Vagina (tissue), 2 donors: ENCODE measurements at regions not wholly inside any gene's neighbourhood (a gene's known extent, or its start where the extent isn't known, plus 50 kb on each side); places are given as distances from the start of the nearest gene placed in this dataset.
"Not testable (repeated sequence)": the region's sequence is repeated elsewhere in the genome, so short reads cannot be mapped to it uniquely, and the experiment has no call there.

Source experiments
- DNase-seq, 2 donors: peaks; one replicate each; pipeline ENCODE4 v3.0.0-alpha.2; 2017; ENCODE audit errors: extremely low spot score in 2 of 2
- H3K27ac ChIP-seq: fragments of 200-600 bp; sonication (generic); one replicate; pipeline ENCODE4 v1.5.1; 2019
- H3K27me3 ChIP-seq: fragments of 200-600 bp; sonication (generic); one replicate; pipeline ENCODE4 v1.5.1; 2019
- H3K36me3 ChIP-seq, 2 donors: fragments of 200-600 bp; sonication (generic); one replicate each; pipeline ENCODE4 v1.5.1; 2017 to 2019
- H3K4me1 ChIP-seq: fragments of 200-600 bp; sonication (generic); one replicate; pipeline ENCODE4 v1.5.1; 2019
- H3K4me3 ChIP-seq, 2 donors: fragments of 200-600 bp; sonication (generic); 1 replicate in 1 of 2; 2 replicates in 1 of 2; pipeline ENCODE4 v1.5.1; 2016 to 2019
- H3K9me3 ChIP-seq: fragments of 200-600 bp; sonication (generic); one replicate; pipeline ENCODE4 v1.5.1; 2019
- POLR2A ChIP-seq, 2 donors: fragments of 450-650 bp; IDR thresholded peaks; one replicate each; pipeline ENCODE4 v1.6.1; 2017; ENCODE audit warnings: antibody characterized with exemption in 2 of 2, mild to moderate bottlenecking in 2 of 2, moderate library complexity in 2 of 2
- POLR2AphosphoS5 ChIP-seq, 2 donors: sonication (generic); formaldehyde crosslinking; IDR thresholded peaks; one replicate each; pipeline ENCODE4 v1.9.0; 2017; ENCODE audit warnings: antibody characterized with exemption in 2 of 2, mild to moderate bottlenecking in 2 of 2, low read depth in 1 of 2; ENCODE audit not compliant: insufficient read depth in 1 of 2
- intact Hi-C: fragments of 100-400 bp; cut with DNase I; formaldehyde crosslinking; loops from one replicate; pipeline ENCODE4 v1.15.1; 2023
- TF ChIP-seq, protein P1 (sequence below), 3 experiments: fragments of 450-650 bp in 2 of 3; fragments of 200-600 bp in 1 of 3; sonication (generic) in 1 of 3; IDR thresholded peaks; one replicate each; pipeline ENCODE4 v1.5.1; 2017 to 2019; ENCODE audit warnings: antibody characterized with exemption in 3 of 3, mild to moderate bottlenecking in 2 of 3, moderate library complexity in 2 of 3

DNA sequence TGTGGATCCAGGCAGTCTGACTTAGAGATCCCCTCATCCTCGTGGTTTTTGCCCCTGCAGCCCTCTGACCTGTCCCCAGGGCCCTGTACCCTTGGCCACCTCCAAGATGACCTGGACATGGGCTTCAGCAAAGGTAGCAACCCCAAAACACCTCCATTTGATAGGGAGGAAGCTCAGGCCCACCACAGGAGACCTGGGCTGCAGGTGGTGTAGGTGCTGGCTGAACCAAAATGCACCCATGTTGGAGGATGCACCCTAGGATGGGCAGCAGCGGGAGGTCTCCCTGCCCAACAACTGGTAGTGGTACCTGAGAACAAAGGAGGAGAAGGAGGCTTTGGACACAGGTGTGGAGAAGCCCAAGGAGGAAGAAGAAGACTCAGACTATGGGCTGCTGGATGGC lies 188.7 kb downstream of the ZNF716 start:
- no peaks in the 10 kb centered on the region for H3K9me3 ChIP-seq
- H3K4me3 ChIP-seq: no peak overlapping the region
- H3K4me1 ChIP-seq: no peaks in the 10 kb centered on the region
- DNase-seq: peak in 1 of 2 donors; percentile 81
- intact Hi-C loops: no loop called here
- TF ChIP-seq POLR2A (IDR thresholded peaks at IDR 0.05) (no peak), POLR2AphosphoS5 (IDR thresholded peaks at IDR 0.05; ENCODE audit: insufficient read depth in 1 of 2, low read depth in 1 of 2) (no peak)
- TF ChIP-seq, protein P1, sequence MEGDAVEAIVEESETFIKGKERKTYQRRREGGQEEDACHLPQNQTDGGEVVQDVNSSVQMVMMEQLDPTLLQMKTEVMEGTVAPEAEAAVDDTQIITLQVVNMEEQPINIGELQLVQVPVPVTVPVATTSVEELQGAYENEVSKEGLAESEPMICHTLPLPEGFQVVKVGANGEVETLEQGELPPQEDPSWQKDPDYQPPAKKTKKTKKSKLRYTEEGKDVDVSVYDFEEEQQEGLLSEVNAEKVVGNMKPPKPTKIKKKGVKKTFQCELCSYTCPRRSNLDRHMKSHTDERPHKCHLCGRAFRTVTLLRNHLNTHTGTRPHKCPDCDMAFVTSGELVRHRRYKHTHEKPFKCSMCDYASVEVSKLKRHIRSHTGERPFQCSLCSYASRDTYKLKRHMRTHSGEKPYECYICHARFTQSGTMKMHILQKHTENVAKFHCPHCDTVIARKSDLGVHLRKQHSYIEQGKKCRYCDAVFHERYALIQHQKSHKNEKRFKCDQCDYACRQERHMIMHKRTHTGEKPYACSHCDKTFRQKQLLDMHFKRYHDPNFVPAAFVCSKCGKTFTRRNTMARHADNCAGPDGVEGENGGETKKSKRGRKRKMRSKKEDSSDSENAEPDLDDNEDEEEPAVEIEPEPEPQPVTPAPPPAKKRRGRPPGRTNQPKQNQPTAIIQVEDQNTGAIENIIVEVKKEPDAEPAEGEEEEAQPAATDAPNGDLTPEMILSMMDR (IDR thresholded peaks at IDR 0.05): no peak
- H3K36me3 ChIP-seq: no peaks in the 10 kb centered on the region
- no peak overlapping the region for H3K27ac ChIP-seq
- H3K27me3 ChIP-seq: no peaks in the 10 kb centered on the region

DNA sequence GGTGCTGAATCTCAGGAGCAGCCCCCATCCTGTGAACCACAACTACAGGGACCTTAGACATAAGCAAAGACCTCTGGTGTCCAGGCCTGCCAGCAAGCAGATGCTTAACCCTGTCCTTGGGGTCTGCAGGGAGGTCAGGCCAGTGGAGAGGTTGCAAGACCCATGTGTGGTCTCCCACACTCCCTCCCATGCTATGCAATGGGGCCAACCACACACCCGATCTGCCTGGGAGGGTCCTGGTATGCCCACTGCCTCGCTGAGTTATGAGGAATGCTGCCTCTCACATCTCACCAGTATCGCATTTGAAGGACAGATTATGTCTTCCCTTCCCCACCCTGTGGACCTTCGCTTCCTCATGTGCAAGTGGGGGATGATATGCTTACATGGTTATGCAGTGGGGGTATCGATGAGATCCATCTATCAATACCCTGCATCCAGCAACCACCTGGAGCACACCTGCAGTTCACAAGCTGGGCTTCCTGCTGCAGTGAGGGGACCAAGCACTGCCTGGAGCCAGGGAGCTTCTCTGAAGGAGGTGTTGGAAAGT lies 191.6 kb downstream of the ZNF716 start:
- H3K27ac ChIP-seq: no peak overlapping the region
- H3K36me3 ChIP-seq: no peaks in the 10 kb centered on the region
- TF ChIP-seq POLR2A (IDR thresholded peaks at IDR 0.05): no peak
- TF ChIP-seq POLR2AphosphoS5 (IDR thresholded peaks at IDR 0.05; ENCODE audit: insufficient read depth in 1 of 2, low read depth in 1 of 2): no peak
- TF ChIP-seq, protein P1 (IDR thresholded peaks at IDR 0.05): no peak
- H3K27me3 ChIP-seq: no peaks in the 10 kb centered on the region
- intact Hi-C loops: no loop called here
- H3K9me3 ChIP-seq: no peaks in the 10 kb centered on the region
- H3K4me3 ChIP-seq: no peak overlapping the region
- DNase-seq: peak in 1 of 2 donors; percentile 79
- H3K4me1 ChIP-seq: no peaks in the 10 kb centered on the region

DNA sequence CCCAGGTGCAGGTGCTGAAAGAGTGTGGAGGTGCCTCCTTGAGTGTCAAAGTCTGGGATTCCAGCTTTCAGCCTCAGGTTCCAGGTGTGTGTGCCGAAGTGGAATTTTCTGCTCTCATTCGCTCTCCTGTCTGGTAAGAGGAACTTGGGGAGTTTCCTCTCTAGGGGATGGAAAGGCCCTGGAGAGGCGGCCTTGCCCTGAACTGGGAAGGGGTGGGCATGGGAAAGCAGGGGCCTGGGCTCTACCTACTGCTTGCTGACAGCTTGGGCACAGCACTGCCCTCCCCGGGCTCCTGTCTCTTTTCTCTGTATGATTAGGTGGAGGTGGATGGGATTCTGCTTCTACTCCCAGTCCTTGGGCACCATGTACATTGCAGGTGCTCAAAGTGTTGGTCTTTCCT lies 192.8 kb downstream of the ZNF716 start:
- H3K4me3 ChIP-seq: no peak overlapping the region
- H3K27ac ChIP-seq: no peak overlapping the region
- H3K36me3 ChIP-seq: no peaks in the 10 kb centered on the region
- intact Hi-C loops: no loop called here
- DNase-seq: no peak
- TF ChIP-seq, protein P1 (IDR thresholded peaks at IDR 0.05): no peak
- TF ChIP-seq POLR2A (IDR thresholded peaks at IDR 0.05): no peak
- TF ChIP-seq POLR2AphosphoS5 (IDR thresholded peaks at IDR 0.05; ENCODE audit: insufficient read depth in 1 of 2, low read depth in 1 of 2): no peak
- no peaks in the 10 kb centered on the region for H3K27me3 ChIP-seq
- H3K4me1 ChIP-seq: no peaks in the 10 kb centered on the region
- no peaks in the 10 kb centered on the region for H3K9me3 ChIP-seq

DNA sequence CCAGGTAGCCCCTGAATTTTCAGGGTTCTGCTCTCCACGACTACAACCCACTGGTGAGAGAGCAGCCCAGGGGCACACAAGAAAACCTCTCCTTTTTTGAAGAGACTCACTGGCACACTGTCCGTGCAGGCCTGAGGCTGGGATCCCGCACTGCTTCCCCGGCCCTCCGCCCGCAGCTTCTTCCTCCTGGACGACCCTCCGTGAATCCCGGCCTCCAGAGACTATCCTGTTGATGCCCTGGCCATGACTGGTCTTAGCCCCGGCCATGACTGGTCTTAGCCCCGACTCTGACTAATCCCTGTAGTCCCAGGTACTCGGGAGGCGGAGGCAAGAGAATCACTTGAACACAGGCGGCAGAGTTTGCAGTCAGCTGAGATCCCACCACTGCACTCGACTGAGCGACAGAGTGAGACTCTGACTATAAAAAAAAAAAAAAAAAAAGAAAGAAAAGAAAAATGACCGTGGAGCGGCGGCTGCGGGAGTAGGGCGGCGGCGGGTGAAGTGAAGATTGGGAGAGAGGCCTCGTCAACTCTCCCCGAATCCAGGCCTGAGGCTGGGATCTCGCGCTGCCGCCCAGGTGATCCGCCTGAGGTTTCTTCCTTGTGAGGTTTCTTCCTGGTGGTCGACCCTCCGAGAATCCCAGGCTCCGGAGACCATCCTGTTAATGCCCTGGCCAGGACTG lies 196.4 kb downstream of the ZNF716 start:
- no peak for DNase-seq

DNA sequence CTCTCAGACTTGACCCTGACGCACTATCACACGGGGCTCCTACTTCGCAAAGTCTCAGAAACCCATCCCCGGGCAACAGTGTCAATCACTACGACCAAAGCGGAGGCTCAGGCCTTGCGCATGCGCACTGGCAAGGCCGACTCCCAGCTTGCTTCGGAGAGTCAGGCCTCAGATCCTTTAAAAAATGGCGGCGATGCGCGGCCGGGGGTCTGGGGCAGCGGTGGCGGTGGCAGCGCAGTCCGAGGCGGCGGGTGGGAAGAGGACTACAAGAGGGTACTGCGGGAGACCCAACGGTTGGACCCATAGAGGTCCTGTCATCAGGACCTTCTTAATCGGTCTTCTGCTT lies 196.9 kb downstream of the ZNF716 start:
- H3K27me3 ChIP-seq: no peaks in the 10 kb centered on the region
- no peak overlapping the region for H3K27ac ChIP-seq
- no peaks in the 10 kb centered on the region for H3K4me1 ChIP-seq
- H3K4me3 ChIP-seq: no peak overlapping the region
- DNase-seq: no peak
- no peaks in the 10 kb centered on the region for H3K36me3 ChIP-seq
- intact Hi-C loops: no loop called here
- TF ChIP-seq POLR2A (IDR thresholded peaks at IDR 0.05) (no peak), POLR2AphosphoS5 (IDR thresholded peaks at IDR 0.05; ENCODE audit: insufficient read depth in 1 of 2, low read depth in 1 of 2) (no peak)
- TF ChIP-seq, protein P1 (IDR thresholded peaks at IDR 0.05): no peak
- no peaks in the 10 kb centered on the region for H3K9me3 ChIP-seq

More for the DNA sequence above, 196.4 kb downstream of the ZNF716 start:
- no peaks in the 10 kb centered on the region for H3K9me3 ChIP-seq
- no peaks in the 10 kb centered on the region for H3K4me1 ChIP-seq
- no peak overlapping the region for H3K27ac ChIP-seq
- intact Hi-C loops: no loop called here
- no peak overlapping the region for H3K4me3 ChIP-seq
- no peaks in the 10 kb centered on the region for H3K36me3 ChIP-seq
- TF ChIP-seq, protein P1 (IDR thresholded peaks at IDR 0.05): no peak
- TF ChIP-seq POLR2A (IDR thresholded peaks at IDR 0.05) (no peak), POLR2AphosphoS5 (IDR thresholded peaks at IDR 0.05; ENCODE audit: insufficient read depth in 1 of 2, low read depth in 1 of 2) (no peak)
- H3K27me3 ChIP-seq: no peaks in the 10 kb centered on the region

DNA sequence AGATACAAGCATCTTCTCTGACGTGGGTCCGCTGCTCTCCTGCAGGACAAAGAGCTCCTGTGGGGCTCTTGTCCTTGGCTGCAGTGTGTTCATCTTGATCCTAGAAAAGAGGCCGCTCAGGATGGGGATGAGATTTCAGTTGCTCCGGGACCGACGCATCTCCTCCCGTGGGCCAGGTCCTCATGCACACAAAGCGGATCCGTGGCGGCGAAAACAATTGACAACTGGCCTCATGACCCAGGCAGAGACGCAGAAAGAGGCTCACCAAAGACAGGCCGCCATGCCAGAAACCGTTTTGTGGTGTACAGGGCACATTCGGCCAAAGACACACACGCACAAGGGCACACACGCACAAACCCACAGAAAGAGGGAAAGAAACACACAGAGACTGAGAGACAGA lies 200.4 kb downstream of the ZNF716 start:
- H3K9me3 ChIP-seq, H3K4me1 ChIP-seq, H3K36me3 ChIP-seq, H3K4me3 ChIP-seq, H3K27me3 ChIP-seq, H3K27ac ChIP-seq, DNase-seq, intact Hi-C loops: not testable (repeated sequence)
